ENCODE measurements at regions not wholly inside any gene's neighbourhood (a gene's known extent, or its start where the extent isn't known, plus 50 kb on each side); places are given as distances from the start of the nearest gene placed in this dataset.

- TF ChIP-seq CTCF (IDR thresholded peaks at IDR 0.05 in 8 of 11, conservative IDR thresholded peaks at IDR 0.05 in 3 of 11) (no peak), POLR2A (IDR thresholded peaks at IDR 0.05) (no peak), POLR2AphosphoS5 (IDR thresholded peaks at IDR 0.05) (no peak)
These were observed 234.3 kb upstream of the TRPC4 start for GRCh38 chr13:38103851-38104250.

Measured in spleen (tissue), 7 donors.